ENCODE measurements at regions not wholly inside any gene's neighbourhood (a gene's known extent, or its start where the extent isn't known, plus 50 kb on each side); places are given as distances from the start of the nearest gene placed in this dataset.

DNA sequence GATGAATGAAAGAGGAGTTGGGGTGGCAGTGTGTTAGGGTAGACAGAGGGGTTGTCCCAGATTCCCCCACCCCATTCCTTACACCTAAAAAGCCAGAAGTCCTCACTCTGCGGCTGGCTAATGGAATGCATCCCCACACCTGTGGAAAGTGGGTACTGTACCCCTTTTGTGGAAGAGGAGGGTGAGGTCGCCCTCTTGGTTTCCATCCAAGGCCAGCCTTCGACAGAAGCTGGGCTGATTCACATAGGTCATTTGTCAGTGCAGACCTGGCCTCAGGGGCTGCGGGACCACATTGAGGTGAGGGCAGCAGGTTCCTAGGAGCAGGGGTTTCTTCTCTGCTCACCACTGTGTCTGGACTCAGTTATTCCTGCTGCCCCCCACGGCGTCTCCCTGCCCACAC lies 671.6 kb downstream of the MATN1 start:
- no peak for DNase-seq (ENCODE audit: low read depth in 2 of 2)

- no peak for DNase-seq (ENCODE audit: low read depth in 2 of 2)
Measured at GRCh38 chr1:30049748-30050296, 673.6 kb downstream of the MATN1 start.

GRCh38 chr1:30048905-30049304 lies 674.5 kb downstream of the MATN1 start:
- DNase-seq (ENCODE audit: low read depth in 2 of 2) = no peak

GRCh38 chr1:30047576-30047975 lies 675.8 kb downstream of the MATN1 start:
- DNase-seq (ENCODE audit: low read depth in 2 of 2) = no peak

DNA sequence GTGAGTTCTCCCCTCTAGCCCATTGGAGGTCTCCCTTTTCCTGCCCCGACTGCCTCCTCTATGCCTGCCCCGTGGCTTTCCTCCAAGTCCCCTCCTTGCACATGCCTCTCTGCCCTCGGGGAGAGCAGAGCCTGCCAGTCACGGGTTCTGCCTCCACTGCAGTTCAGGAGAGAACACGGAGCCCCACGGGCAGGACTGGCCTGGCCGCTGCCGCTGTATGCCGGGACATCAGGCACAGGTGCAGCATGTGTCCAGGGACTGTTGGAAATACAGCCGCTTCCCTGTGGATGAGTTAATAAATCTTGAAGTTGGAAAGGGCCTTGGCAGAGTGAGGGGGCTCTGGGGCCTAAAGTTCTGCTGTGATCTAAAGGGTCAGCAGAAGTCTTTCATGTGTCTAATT lies 676.6 kb downstream of the MATN1 start:
- no peak for DNase-seq (ENCODE audit: low read depth in 2 of 2)

DNA sequence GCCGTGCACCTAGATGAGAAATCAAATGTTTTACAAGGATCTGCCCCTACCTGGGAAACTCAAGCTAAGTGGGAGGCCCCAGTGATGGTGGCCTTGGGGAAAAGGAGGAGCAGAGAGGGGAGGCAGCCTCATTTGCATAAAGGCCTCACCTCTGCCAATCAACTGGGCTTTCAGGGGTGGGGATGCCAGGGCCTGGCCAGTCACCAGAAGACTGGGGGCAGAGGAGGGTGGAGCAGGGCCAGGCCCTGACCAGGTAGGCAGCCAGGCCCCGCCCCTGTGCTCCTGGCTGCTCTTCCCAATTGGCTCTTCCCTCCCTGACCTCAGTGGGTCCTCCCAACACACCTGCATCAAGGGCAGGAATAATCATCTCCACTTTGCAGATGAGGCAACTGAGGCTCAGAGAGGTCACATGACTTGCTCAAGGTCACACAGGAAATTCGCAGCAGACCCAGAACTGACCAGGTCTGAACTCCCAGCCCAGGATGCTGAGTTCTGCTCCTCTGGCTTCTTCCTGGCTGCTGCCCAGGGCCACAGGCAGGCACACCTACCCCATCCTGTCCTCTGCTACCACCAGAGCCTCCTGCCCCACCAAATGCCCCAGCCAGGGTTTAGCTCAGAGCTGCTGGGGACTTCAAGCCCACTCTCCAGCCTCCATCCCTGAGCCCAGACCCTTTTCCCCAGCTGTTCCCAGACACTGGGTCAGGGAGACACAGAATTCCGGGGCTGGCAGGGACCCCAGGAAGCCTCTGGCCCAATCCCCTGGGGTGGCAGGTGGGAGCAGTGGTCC lies 677.9 kb downstream of the MATN1 start:
- no peak for DNase-seq (ENCODE audit: low read depth in 2 of 2)

DNA sequence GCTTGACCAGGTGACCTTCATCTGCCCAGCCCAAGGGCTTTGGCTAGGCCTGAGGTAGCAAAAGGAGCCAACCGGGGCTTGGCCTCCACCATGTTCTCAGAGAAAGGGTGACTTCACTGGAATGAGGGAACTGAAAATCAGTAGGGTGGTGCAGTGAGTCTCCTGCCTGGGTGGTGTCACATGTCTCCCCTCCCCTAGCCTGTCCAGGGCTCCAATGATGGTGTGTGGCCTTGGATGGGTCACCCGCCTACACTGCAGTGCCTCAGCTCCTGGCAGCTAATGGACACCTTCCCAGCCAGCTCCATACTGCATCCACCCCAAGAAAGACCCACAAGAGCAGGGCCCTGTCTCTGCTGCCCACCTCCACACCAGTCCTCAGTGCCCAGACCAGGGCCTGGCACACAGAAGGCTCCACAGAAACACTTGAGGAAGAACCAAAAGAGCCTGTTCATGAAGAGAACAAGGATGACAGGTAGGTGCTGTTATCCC lies 678.7 kb downstream of the MATN1 start:
- no peak for DNase-seq (ENCODE audit: low read depth in 2 of 2)

DNA sequence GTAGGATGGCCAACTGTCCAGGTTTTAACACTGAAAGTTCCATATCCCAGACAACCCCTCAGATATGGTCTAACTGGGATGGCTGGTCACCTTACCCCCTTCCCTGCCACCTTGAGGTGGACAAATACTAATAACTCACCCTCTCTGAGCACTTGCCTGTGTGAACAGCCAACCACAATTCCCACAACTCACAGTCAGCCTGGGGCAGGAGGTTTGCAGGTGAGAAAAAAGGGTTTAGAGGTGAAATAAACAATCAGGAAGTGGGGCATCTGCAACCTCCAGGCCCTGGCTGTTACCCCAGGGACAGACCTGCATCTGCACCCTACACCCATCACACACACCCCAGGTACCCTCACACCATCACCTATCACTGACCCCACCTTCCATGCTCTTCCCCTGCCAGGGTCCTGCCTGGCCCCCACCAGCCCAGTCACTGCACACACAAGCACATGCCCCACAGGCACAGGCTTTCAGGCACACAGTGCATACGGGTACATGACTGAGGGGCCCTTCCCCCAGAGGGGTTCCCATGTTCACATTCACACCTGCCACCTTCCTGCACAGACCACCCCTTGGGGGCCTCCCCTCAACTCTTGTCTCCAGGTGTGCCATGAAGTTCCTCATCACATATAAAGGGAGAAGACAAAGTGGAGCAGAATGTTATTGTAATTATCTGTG lies 679.5 kb downstream of the MATN1 start:
- DNase-seq (ENCODE audit: low read depth in 2 of 2) = no peak

- DNase-seq (ENCODE audit: low read depth in 2 of 2) = no peak
Measured at GRCh38 chr1:30043256-30043655, 680.1 kb downstream of the MATN1 start.

DNA sequence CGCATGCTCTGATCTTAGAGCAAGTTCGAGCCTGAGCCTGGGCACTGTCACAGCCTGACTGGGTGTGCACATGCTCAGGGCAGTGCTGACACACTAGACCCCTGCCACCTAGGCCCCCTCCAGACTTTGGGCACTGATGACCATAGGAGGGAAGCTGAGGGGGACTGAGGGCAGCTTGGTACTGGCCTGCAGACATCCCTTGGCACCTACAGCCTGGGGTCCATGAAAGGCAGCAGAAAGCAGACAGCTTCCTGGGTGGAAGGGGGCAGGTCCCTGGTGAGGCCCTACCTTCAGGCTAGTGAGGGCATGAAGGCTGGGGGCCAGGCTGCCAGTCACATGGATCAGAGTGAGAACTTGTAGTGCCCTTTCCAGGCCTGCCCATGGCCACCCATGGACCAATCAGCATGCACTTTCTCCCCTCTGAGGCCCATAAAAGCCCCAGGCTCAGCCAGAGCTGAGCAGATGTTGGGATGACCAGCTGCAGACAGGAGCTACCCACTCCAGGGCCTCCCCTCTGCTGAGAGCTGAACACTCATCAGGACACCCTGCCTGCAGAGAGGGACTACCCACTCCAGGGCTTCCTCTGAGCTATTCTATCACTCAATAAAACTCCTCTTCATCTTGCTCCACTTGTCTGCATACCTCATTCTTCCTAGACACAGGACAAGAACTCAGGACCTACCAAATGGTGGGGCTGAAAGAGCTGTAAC lies 680.8 kb downstream of the MATN1 start:
- no peak for DNase-seq (ENCODE audit: low read depth in 2 of 2)

DNA sequence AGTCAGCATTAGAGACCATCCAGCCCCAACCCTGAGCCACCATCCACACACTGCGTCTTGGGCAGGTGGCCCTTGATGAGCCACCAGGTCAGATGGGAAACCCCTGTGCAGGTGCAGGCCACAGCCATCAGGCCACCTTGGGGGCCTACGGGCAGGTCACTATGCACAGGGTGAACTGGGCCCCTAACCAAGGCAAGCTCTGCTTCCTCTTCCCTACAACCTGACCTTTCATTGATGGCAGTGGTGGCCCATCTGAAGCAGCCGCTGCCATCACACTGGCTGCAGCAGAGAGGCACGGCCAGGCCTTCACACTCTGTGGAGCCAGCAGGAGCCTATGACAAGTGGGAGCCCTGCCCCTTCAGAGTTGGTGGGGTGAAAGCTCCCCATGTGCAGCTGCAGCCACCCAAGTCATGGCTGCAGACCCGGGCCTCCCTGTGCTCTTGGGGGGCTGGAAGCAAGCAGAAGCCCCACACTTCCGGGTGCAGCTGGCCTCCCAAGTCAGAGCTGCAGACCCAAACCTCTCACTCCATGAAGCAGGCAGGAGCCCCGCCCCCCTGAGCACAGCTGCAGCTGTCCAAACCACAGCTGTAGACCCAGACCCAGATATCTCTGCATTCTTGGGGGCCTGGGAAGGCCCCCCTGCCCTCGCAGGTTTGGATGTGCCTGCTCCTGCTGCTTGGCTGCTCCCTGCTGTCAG lies 681.5 kb downstream of the MATN1 start:
- DNase-seq (ENCODE audit: low read depth in 2 of 2) = no peak

- DNase-seq (ENCODE audit: low read depth in 2 of 2) = no peak
Measured at GRCh38 chr1:30040081-30041019, 683.0 kb downstream of the MATN1 start.

DNA sequence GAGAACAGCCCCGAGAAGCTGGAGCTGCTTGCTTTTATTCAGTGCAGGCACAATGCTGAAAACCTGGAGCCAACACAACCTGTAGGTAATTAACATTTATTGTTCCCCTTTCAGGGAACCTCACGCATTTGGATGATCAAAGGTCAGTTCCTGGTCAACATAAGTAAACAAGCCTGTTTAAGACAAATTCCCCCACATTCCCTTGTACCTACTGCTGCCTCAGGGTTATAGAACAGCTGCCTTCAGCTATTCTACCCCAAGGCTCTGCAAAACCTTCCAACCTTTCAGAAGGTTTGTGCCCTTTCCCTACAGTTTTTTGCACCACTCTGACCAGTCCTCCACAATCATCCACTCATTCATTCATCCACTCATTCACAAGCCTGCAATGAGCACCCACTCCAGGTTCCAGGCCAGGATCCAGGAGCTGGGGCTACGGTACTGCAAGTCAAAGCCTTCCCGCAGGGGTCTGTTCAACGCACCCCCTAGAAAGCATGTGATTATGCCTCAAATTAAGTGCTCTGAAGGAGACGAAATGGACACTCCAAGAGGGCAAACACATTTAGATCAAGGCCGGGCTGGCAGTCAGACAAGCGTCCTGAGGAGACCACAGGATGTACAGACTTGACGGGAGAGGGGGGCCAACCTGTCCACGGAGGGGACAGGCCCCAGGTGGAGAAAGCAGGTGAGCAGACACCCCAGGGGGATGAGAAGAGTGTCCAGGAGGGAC lies 683.9 kb downstream of the MATN1 start:
- no peak for DNase-seq (ENCODE audit: low read depth in 2 of 2)

- DNase-seq (ENCODE audit: low read depth in 2 of 2) = no peak
Measured at GRCh38 chr1:30038134-30039025, 685.0 kb downstream of the MATN1 start.

DNA sequence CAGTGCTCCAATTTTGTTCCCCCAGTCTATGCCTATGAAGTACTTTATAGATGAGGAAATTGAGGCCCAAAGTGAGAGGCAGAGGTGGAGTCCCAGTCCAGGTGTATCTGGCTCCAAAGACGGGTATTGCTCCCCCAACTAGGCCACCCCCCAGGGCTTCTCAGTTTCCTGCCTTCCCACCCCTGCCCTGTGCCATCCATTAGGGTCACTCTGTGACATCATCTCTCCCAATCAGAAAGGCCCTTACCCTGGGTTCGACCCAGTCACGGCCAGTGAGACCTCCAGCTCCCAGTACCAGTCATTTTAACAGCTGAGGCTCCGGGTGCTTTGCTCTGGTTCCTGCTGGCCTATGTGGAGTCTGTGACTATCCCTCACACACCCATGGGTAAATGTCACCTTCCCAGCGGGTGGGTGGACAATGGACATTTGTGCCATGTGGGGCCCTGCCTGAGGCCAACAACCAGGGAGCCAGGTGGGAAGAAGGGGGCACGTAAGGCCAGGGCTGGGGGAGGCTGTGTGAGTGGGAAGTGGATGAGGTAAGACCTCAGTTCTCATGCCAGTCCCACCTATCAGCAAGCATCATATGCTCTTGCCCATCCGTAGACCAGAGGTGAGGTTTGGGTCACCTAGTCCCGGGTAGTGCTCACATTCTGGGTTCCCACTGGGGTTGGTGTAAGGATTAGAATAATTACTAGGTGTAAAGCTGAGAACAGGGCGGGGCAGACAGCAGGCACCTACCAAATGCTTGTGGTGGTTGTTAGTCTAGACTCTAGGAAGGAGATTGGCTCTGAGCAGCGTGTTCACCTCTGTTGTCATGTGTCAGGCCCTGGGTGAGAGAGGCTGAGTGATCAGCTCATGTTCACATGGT lies 685.9 kb downstream of the MATN1 start:
- DNase-seq (ENCODE audit: low read depth in 2 of 2) = no peak

DNA sequence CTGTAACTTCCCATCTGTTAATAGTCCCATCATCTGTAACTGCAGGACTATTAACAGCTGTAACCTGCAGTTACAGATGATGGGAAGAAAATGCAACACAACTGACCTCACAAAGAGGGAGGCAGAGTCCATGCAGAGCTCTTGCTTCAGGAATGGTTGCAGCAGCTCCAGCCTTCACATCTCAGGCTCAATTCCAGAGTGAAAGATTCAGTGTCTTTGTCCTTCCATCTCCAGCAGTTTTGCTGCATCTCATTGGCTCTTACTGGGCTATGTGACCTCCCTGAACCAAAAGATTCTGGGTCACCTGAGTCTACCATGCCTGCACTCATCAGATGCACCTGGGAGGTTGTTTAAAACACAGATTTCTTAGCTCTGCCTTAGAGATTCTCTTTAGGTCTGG lies 686.7 kb downstream of the MATN1 start:
- DNase-seq (ENCODE audit: low read depth in 2 of 2) = no peak

DNA sequence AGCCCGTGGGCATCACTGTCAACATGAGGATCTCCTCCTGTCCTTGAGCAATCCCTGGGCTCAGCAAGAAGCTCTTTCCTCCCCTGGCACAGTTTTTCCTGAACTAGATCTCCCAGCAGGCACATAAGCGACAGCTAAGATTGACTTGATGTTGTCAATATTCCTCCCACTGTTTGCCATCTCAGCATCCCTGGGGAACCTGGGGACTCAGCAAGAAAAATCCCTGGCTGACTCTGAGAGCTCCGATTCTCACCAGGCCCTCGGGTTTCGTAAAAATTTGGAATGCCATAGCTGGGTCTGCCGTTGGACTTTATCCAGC lies 687.2 kb downstream of the MATN1 start:
- no peak for DNase-seq (ENCODE audit: low read depth in 2 of 2)

Data from stimulated activated CD4-positive, alpha-beta T cell treated with anti-CD3 and anti-CD28 coated beads, Interleukin-15, amount 100 ng/mL, for 48 hours (primary cell).